Calu3 (cell line): ENCODE measurements at regions not wholly inside any gene's neighbourhood (a gene's known extent, or its start where the extent isn't known, plus 50 kb on each side); places are given as distances from the start of the nearest gene placed in this dataset.

ENCODE experiments used
- BruUV-seq: library from RNA; stranded (reverse); fragments of 400-500 nt; replicated peaks from 2 replicates; lab custom pipeline; 2021; lab: Mats Ljungman, UMichigan
- CTCF ChIA-PET: fragments of 300-600 bp; sonication (Branson Sonifier 250); formaldehyde crosslinking; loops from one replicate; lab custom pipeline; 2022; ENCODE audit warnings: antibody characterized with exemption; lab: Charles Lee
- DNase-seq: peaks from one replicate; pipeline ENCODE4 v3.0.0; 2022
- H3K27ac Mint-ChIP-seq: one replicate; pipeline ENCODE4 v1.8.0; 2022; ENCODE audit warnings: mixed read lengths; ENCODE audit not compliant: unreplicated experiment
- H3K27me3 Mint-ChIP-seq: one replicate; pipeline ENCODE4 v1.8.0; 2022; ENCODE audit warnings: mixed read lengths; ENCODE audit not compliant: unreplicated experiment
- H3K36me3 Mint-ChIP-seq: one replicate; pipeline ENCODE4 v1.8.0; 2022; ENCODE audit warnings: mild to moderate bottlenecking, moderate library complexity, mixed read lengths; ENCODE audit not compliant: insufficient read depth, unreplicated experiment
- H3K4me1 Mint-ChIP-seq: one replicate; pipeline ENCODE4 v1.8.0; 2022; ENCODE audit warnings: mild to moderate bottlenecking, low read depth, mixed read lengths; ENCODE audit not compliant: unreplicated experiment
- H3K4me3 Mint-ChIP-seq: one replicate; pipeline ENCODE4 v1.8.0; 2022; ENCODE audit warnings: mild to moderate bottlenecking, low read depth, moderate library complexity, mixed read lengths; ENCODE audit not compliant: unreplicated experiment
- H3K9me3 Mint-ChIP-seq: one replicate; pipeline ENCODE4 v1.8.0; 2022; ENCODE audit warnings: low read depth, mixed read lengths; ENCODE audit not compliant: unreplicated experiment
- CTCF ChIP-seq: fragments of 200-600 bp; IDR thresholded peaks from one replicate; pipeline ENCODE4 v1.8.0; 2022; ENCODE audit warnings: antibody characterized with exemption; ENCODE audit not compliant: unreplicated experiment
- intact Hi-C: fragments of 100-400 bp; cut with micrococcal nuclease; formaldehyde crosslinking; loops from one replicate; pipeline ENCODE4 v1.10.0; 2022; ENCODE audit not compliant: unreplicated experiment

- H3K9me3 Mint-ChIP-seq, result no peaks in the 10 kb centered on the region
- BruUV-seq, result no TSS peak
- DNase-seq, result no peak
- H3K27ac Mint-ChIP-seq, result no peak overlapping the region
- H3K36me3 Mint-ChIP-seq, result no peaks in the 10 kb centered on the region
- no peaks in the 10 kb centered on the region for H3K4me1 Mint-ChIP-seq
- no peak for TF ChIP-seq CTCF
- intact Hi-C loops, result no loop called here
- no peak overlapping the region for H3K4me3 Mint-ChIP-seq
- H3K27me3 Mint-ChIP-seq, result no peaks in the 10 kb centered on the region
- CTCF ChIA-PET, result no interaction called here
Measured at GRCh38 chr2:167369083-167369482, 480.8 kb downstream of the XIRP2 start.

GRCh38 chr2:167368371-167368770 is 480.1 kb downstream of the XIRP2 start:
- Mint-ChIP-seq H3K4me1 (no peaks in the 10 kb centered on the region), H3K36me3 (no peaks in the 10 kb centered on the region), H3K4me3 (no peak overlapping the region), H3K27ac (no peak overlapping the region), H3K27me3 (no peaks in the 10 kb centered on the region), H3K9me3 (no peaks in the 10 kb centered on the region)
- CTCF ChIA-PET, result no interaction called here
- intact Hi-C loops, result no loop called here
- no peak for DNase-seq
- TF ChIP-seq CTCF, result no peak
- BruUV-seq, result no TSS peak

GRCh38 chr2:167365216-167365615 is 476.9 kb downstream of the XIRP2 start:
- BruUV-seq, result no TSS peak

GRCh38 chr2:167361426-167361825 is 473.1 kb downstream of the XIRP2 start:
- H3K27me3 Mint-ChIP-seq, result no peaks in the 10 kb centered on the region
- DNase-seq, result no peak
- BruUV-seq, result no TSS peak
- TF ChIP-seq CTCF, result no peak
- CTCF ChIA-PET, result no interaction called here
- no peaks in the 10 kb centered on the region for H3K4me1 Mint-ChIP-seq
- H3K27ac Mint-ChIP-seq, result no peak overlapping the region
- H3K4me3 Mint-ChIP-seq, result no peak overlapping the region
- H3K9me3 Mint-ChIP-seq, result no peaks in the 10 kb centered on the region
- intact Hi-C loops, result no loop called here
- H3K36me3 Mint-ChIP-seq, result no peaks in the 10 kb centered on the region

More at GRCh38 chr2:167365216-167365615, 476.9 kb downstream of the XIRP2 start:
- H3K4me1 Mint-ChIP-seq, result no peaks in the 10 kb centered on the region
- intact Hi-C loops, result no loop called here
- TF ChIP-seq CTCF, result no peak
- H3K9me3 Mint-ChIP-seq, result no peaks in the 10 kb centered on the region
- H3K27ac Mint-ChIP-seq, result no peak overlapping the region
- H3K27me3 Mint-ChIP-seq, result no peaks in the 10 kb centered on the region
- no peak for DNase-seq
- no peaks in the 10 kb centered on the region for H3K36me3 Mint-ChIP-seq
- CTCF ChIA-PET, result no interaction called here
- H3K4me3 Mint-ChIP-seq, result no peak overlapping the region
